Prostate gland (tissue), 2 donors: ENCODE measurements at regions not wholly inside any gene's neighbourhood (a gene's known extent, or its start where the extent isn't known, plus 50 kb on each side); places are given as distances from the start of the nearest gene placed in this dataset.

Experiments used
- CTCF ChIP-seq, 4 experiments: fragments of 200-600 bp in 2 of 4; fragments of 450-650 bp in 2 of 4; sonication (generic) in 2 of 4; IDR thresholded peaks; 1 replicate in 3 of 4; 2 replicates in 1 of 4; pipeline ENCODE4 v1.5.1; 2016 to 2019; ENCODE audit warnings: antibody characterized with exemption in 4 of 4, mild to moderate bottlenecking in 2 of 4, moderate library complexity in 2 of 4
- POLR2A ChIP-seq: fragments of 450-650 bp; IDR thresholded peaks from one replicate; pipeline ENCODE4 v1.6.1; 2016; ENCODE audit warnings: antibody characterized with exemption, mild to moderate bottlenecking
- POLR2AphosphoS5 ChIP-seq: sonication (generic); formaldehyde crosslinking; IDR thresholded peaks from one replicate; pipeline ENCODE4 v1.6.1; 2017; ENCODE audit warnings: antibody characterized with exemption

GRCh38 chr2:120802158-120802557, 66.5 kb downstream of the GLI2 start:
- TF ChIP-seq CTCF (IDR thresholded peaks at IDR 0.05) (no peak), POLR2A (no peak), POLR2AphosphoS5 (no peak)
